CD8-positive, alpha-beta memory T cell (primary cell): ENCODE measurements at regions not wholly inside any gene's neighbourhood (a gene's known extent, or its start where the extent isn't known, plus 50 kb on each side); places are given as distances from the start of the nearest gene placed in this dataset.

Source experiments
- CTCF ChIA-PET: fragments of 350-600 bp; sonication (Branson Sonifier 250); formaldehyde crosslinking; loops from one replicate; lab custom pipeline; 2021; ENCODE audit warnings: antibody characterized with exemption; lab: Charles Lee
- POLR2A ChIA-PET: fragments of 350-600 bp; sonication (Branson Sonifier 250); formaldehyde crosslinking; loops from one replicate; lab custom pipeline; 2021; ENCODE audit warnings: antibody characterized with exemption; lab: Charles Lee
- DNase-seq, 5 donors: peaks; one replicate each; pipeline versions ENCODE4 v3.0.0 to v3.0.0-alpha.2; 2020 to 2022; ENCODE audit warnings: mixed read lengths in 1 of 5
- H3K27ac ChIP-seq: one replicate; pipeline ENCODE4 v1.7.0; 2013; ENCODE audit warnings: low read depth, mild to moderate bottlenecking, low read length, moderate library complexity
- H3K27me3 ChIP-seq: 2 replicates; pipeline ENCODE4 v1.7.0; 2013; ENCODE audit warnings: low read length, mild to moderate bottlenecking; ENCODE audit not compliant: insufficient read depth, poor library complexity, severe bottlenecking
- H3K36me3 ChIP-seq: 2 replicates; pipeline ENCODE4 v1.7.0; 2013; ENCODE audit warnings: mild to moderate bottlenecking, low read length, moderate library complexity; ENCODE audit not compliant: insufficient read depth
- H3K4me1 ChIP-seq: 2 replicates; pipeline ENCODE4 v1.7.0; 2013; ENCODE audit warnings: mild to moderate bottlenecking, low read length, moderate library complexity; ENCODE audit not compliant: insufficient read depth
- H3K4me3 ChIP-seq: 2 replicates; pipeline ENCODE4 v1.7.0; 2013; ENCODE audit warnings: mild to moderate bottlenecking, low read length
- H3K9me3 ChIP-seq: 2 replicates; pipeline ENCODE4 v1.7.0; 2013; ENCODE audit warnings: mild to moderate bottlenecking, low read length
- H3K27ac Mint-ChIP-seq, 8 donors: one replicate each; pipeline ENCODE4 v1.8.0; 2020 to 2021; ENCODE audit warnings: mixed read lengths in 8 of 8, mild to moderate bottlenecking in 6 of 8, inconsistent platforms in 3 of 8, moderate library complexity in 3 of 8
- H3K27me3 Mint-ChIP-seq, 2 donors: one replicate each; pipeline ENCODE4 v1.8.0; 2020 to 2021; ENCODE audit warnings: mixed read lengths in 2 of 2, mild to moderate bottlenecking in 1 of 2, moderate library complexity in 1 of 2
- H3K36me3 Mint-ChIP-seq, 3 donors: one replicate each; pipeline ENCODE4 v1.8.0; 2020 to 2021; ENCODE audit warnings: mixed read lengths in 3 of 3, inconsistent platforms in 1 of 3, mild to moderate bottlenecking in 1 of 3
- H3K4me1 Mint-ChIP-seq, 3 donors: one replicate each; pipeline ENCODE4 v1.8.0; 2020 to 2021; ENCODE audit warnings: mixed read lengths in 3 of 3, inconsistent platforms in 1 of 3, mild to moderate bottlenecking in 1 of 3
- H3K4me3 Mint-ChIP-seq, 7 donors: one replicate each; pipeline ENCODE4 v1.8.0; 2020 to 2021; ENCODE audit warnings: mixed read lengths in 7 of 7, mild to moderate bottlenecking in 6 of 7, moderate library complexity in 4 of 7, inconsistent platforms in 2 of 7
- H3K9me3 Mint-ChIP-seq, 5 donors: one replicate each; pipeline ENCODE4 v1.8.0; 2020 to 2022; ENCODE audit warnings: mixed read lengths in 5 of 5, mild to moderate bottlenecking in 3 of 5, moderate library complexity in 2 of 5, inconsistent platforms in 1 of 5

DNA sequence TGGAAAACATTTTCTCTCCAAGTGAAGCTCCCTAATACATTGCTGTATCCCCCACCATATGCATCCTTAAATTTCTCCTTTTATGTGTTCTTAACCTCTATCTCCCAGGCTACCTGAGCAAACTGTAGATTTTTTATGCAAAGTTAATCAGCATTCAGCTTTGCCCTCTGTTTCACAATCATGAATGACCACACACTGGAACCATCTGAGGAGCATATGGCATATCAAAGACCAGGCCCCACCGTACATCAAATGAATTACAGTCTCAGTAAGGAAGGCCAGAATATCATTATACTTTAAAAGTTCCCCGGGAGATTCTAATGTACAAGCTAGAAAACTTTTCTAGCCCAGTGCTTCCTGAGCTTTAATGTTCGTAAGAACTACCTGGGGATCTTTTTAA, 115.5 kb upstream of the NECTIN3 start:
- Histone ChIP-seq H3K4me1 (no peaks in the 10 kb centered on the region), H3K9me3 (no peaks in the 10 kb centered on the region), H3K27me3 (no peaks in the 10 kb centered on the region), H3K4me3 (no peak overlapping the region), H3K27ac (no peak overlapping the region), H3K36me3 (no peaks in the 10 kb centered on the region)
- CTCF ChIA-PET: no interaction called here
- H3K4me3 Mint-ChIP-seq: no peak overlapping the region
- no peaks in the 10 kb centered on the region for H3K36me3 Mint-ChIP-seq
- H3K27ac Mint-ChIP-seq: no peak overlapping the region
- POLR2A ChIA-PET: no interaction called here
- H3K27me3 Mint-ChIP-seq: peaks cover 0 to 5% of the 10 kb centered on the region in 2 donors
- no peak for DNase-seq
- H3K9me3 Mint-ChIP-seq: peaks cover 0 to 3% (median 2%) of the 10 kb centered on the region in 5 donors
- peaks cover 0 to 3% (median 0%) of the 10 kb centered on the region in 3 donors for H3K4me1 Mint-ChIP-seq

DNA sequence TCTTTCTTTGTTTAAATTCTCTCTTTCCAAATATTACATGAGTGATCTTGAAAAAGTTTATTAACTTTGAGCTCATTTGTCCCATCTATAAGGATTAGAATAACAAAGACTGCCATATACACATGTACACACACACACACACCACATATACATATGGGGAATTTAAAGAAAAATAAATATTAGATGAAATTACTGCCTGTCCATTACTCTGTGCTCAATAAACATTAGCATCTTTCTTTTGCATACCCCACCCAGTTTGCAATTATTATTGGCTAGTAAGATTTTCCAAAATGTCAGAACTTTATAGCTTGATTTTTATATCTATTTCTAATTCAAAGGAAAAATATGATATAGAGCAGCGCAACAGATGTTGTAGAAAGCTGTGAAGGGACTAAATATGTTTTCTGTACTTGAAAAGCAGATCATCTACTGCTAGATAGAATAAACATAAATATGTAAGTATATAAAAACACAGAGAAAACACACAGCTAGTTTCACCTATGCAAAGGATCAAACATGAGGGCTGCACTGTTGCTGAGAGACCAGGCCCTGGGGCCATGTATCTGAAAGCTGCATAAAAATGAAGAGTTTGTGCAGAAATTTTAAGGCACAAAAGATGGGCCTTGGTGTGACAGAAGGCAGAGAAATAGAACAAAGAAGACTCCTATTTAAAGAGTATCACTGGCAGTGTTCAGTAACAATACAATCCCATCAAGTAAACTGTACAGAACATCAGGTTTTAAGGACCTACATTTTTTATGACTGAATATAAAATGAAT, 114.2 kb upstream of the NECTIN3 start:
- H3K9me3 Mint-ChIP-seq: peaks cover 4 to 8% (median 6%) of the 10 kb centered on the region in 5 donors
- peaks cover 0 to 5% of the 10 kb centered on the region in 2 donors for H3K27me3 Mint-ChIP-seq
- Histone ChIP-seq H3K36me3 (no peaks in the 10 kb centered on the region), H3K4me1 (no peaks in the 10 kb centered on the region), H3K27me3 (no peaks in the 10 kb centered on the region), H3K9me3 (no peaks in the 10 kb centered on the region), H3K27ac (no peak overlapping the region), H3K4me3 (no peak overlapping the region)
- no peak overlapping the region for H3K4me3 Mint-ChIP-seq
- no peak for DNase-seq
- no peaks in the 10 kb centered on the region for H3K36me3 Mint-ChIP-seq
- ChIA-PET POLR2A (no interaction called here), CTCF (no interaction called here)
- H3K27ac Mint-ChIP-seq: no peak overlapping the region
- peaks cover 0 to 6% (median 0%) of the 10 kb centered on the region in 3 donors for H3K4me1 Mint-ChIP-seq

DNA sequence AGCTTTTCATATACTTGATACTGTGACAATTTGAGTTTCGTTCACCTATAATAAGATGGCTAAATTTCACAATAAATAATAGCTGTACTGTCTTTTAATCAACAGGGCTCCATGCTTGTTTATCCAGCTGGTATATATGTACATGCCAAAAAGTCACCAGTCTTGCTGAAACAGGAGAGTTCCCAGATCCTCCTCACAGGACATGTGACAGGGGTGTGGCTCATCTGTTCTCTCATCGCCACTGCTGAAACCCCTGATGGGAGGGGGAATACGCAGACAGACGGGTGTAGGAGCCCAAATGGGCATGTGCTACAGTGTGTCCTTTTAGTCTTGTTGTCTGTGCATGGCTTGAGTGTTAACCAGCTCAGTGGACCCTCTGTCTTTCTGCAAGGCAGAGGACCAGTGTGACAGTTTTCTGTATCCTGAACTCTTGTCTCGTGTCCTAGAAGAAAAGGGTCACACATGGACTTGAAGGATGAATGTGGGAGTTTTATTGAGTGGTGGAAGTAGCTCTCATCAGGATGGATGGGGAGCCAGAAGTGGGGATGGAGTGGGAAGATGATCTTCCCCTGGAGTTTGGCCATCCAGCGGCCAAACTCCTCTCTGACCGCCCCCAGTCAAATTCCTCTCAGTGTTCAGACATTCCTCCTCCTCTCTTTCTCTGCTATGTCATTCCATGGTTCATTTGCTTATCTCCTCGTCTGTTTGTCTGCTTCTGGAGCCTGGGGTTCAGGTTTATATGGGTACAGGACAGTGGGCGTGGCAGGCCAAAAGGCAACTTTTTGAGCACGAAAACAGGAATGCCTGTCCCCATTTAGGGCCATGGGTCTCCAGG, 113.1 kb upstream of the NECTIN3 start:
- no peaks in the 10 kb centered on the region for H3K36me3 Mint-ChIP-seq
- H3K9me3 Mint-ChIP-seq: peaks cover 6 to 14% (median 8%) of the 10 kb centered on the region in 5 donors
- POLR2A ChIA-PET: no interaction called here

DNA sequence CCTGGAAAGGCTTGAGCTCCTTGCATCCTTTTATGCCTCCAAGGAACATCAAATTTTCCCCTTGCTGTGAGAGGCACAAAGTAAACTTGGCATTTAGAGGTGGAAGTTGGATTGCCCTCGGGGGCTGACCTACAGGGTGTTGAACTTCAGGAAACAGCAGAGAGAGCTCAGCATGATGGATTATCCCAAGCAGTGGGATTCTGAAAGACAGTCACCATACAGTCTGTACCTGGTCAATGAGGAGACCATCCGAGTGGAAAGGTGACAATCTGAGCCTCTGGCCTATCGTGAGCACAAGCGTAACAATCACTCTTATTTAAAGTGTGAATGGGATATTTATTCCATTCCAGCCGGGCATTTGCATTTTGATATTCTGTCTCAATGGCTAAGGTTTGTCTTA, 105.6 kb upstream of the NECTIN3 start:
- no peak overlapping the region for H3K4me3 ChIP-seq
- ChIA-PET POLR2A (no interaction called here), CTCF (no interaction called here)
- Mint-ChIP-seq H3K4me1 (peaks cover 0 to 4% (median 0%) of the 10 kb centered on the region in 3 donors), H3K4me3 (no peak overlapping the region), H3K27me3 (peaks cover 6 to 22% of the 10 kb centered on the region in 2 donors), H3K27ac (no peak overlapping the region), H3K9me3 (peaks cover 11 to 33% (median 18%) of the 10 kb centered on the region in 5 donors), H3K36me3 (no peaks in the 10 kb centered on the region)
- H3K4me1 ChIP-seq: no peaks in the 10 kb centered on the region
- H3K9me3 ChIP-seq: no peaks in the 10 kb centered on the region
- DNase-seq: no peak
- H3K36me3 ChIP-seq: no peaks in the 10 kb centered on the region
- no peak overlapping the region for H3K27ac ChIP-seq
- H3K27me3 ChIP-seq: no peaks in the 10 kb centered on the region

More for the DNA sequence above, 113.1 kb upstream of the NECTIN3 start:
- Histone ChIP-seq H3K36me3 (no peaks in the 10 kb centered on the region), H3K27ac (no peak overlapping the region), H3K27me3 (no peaks in the 10 kb centered on the region), H3K4me1 (no peaks in the 10 kb centered on the region), H3K9me3 (no peaks in the 10 kb centered on the region), H3K4me3 (no peak overlapping the region)
- Mint-ChIP-seq H3K27me3 (peaks cover 0 to 5% of the 10 kb centered on the region in 2 donors), H3K27ac (no peak overlapping the region), H3K4me1 (peaks cover 0 to 6% (median 0%) of the 10 kb centered on the region in 3 donors), H3K4me3 (no peak overlapping the region)
- DNase-seq: no peak
- CTCF ChIA-PET: no interaction called here

DNA sequence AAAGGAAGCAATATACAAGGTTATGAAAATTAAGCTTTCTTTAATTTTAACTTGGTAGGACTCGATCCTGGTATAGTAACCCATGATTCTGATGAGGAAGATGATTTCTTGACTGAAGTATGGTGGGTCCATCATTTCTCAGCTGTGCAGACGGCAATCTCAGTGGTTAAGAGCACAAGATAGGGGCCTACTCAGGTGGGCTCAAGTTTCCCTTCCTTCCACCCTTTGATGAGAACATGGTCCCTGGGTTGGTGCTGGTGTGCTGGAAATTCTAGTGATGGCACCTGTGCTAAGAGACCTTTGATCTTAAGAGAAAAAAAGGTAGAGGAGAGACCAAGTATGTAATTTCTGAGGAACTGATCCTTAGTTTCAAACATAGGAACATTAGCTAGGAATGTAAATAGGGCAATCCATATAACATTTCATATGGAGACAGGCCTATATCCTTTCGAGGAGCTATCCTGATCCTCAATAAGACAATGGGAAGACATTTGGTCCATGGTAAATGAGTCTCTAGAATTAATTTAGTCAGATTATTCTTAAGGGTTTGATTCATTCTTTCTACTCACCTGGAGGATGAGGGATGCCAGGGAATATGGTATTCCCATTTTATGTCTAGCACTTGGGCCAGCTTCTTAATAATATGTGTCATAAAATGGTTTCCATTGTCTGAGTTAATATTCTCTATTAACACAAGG, 104.5 kb upstream of the NECTIN3 start:
- Mint-ChIP-seq H3K27me3 (peaks cover 5 to 27% of the 10 kb centered on the region in 2 donors), H3K4me1 (no peaks in the 10 kb centered on the region), H3K36me3 (no peaks in the 10 kb centered on the region), H3K4me3 (no peak overlapping the region), H3K9me3 (peaks cover 11 to 29% (median 15%) of the 10 kb centered on the region in 5 donors), H3K27ac (no peak overlapping the region)
- H3K36me3 ChIP-seq: no peaks in the 10 kb centered on the region
- DNase-seq: no peak
- H3K27me3 ChIP-seq: no peaks in the 10 kb centered on the region
- no peak overlapping the region for H3K4me3 ChIP-seq
- no peaks in the 10 kb centered on the region for H3K9me3 ChIP-seq
- POLR2A ChIA-PET: no interaction called here
- CTCF ChIA-PET: no interaction called here
- no peaks in the 10 kb centered on the region for H3K4me1 ChIP-seq
- H3K27ac ChIP-seq: no peak overlapping the region

DNA sequence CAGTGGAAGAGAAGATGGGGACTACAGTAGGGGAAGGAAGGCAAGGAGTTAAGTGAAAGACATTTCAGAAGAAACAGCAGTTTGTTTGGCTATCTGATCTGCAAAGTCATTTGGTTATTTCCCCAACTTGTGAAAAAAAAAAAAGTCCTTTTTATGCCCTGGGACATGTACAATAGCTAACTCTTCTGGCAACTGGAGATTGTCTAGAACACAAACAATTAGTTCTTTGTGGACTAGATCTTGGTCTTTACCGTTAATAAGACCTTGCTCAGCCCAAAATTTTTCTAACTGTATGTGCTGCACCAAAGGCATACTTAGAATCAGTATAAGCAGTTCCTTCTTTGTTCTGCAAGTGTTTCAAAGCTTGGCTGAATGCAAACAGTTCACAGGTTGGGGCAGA, 103.5 kb upstream of the NECTIN3 start:
- Mint-ChIP-seq H3K27ac (no peak overlapping the region), H3K36me3 (no peaks in the 10 kb centered on the region), H3K4me3 (no peak overlapping the region), H3K9me3 (peaks cover 6 to 22% (median 15%) of the 10 kb centered on the region in 5 donors), H3K27me3 (peaks cover 5 to 30% of the 10 kb centered on the region in 2 donors), H3K4me1 (peaks cover 0 to 2% (median under 1%) of the 10 kb centered on the region in 3 donors)
- Histone ChIP-seq H3K36me3 (no peaks in the 10 kb centered on the region), H3K27ac (no peak overlapping the region), H3K9me3 (no peaks in the 10 kb centered on the region), H3K27me3 (no peaks in the 10 kb centered on the region), H3K4me3 (no peak overlapping the region), H3K4me1 (no peaks in the 10 kb centered on the region)
- POLR2A ChIA-PET: no interaction called here
- CTCF ChIA-PET: no interaction called here
- no peak for DNase-seq

DNA sequence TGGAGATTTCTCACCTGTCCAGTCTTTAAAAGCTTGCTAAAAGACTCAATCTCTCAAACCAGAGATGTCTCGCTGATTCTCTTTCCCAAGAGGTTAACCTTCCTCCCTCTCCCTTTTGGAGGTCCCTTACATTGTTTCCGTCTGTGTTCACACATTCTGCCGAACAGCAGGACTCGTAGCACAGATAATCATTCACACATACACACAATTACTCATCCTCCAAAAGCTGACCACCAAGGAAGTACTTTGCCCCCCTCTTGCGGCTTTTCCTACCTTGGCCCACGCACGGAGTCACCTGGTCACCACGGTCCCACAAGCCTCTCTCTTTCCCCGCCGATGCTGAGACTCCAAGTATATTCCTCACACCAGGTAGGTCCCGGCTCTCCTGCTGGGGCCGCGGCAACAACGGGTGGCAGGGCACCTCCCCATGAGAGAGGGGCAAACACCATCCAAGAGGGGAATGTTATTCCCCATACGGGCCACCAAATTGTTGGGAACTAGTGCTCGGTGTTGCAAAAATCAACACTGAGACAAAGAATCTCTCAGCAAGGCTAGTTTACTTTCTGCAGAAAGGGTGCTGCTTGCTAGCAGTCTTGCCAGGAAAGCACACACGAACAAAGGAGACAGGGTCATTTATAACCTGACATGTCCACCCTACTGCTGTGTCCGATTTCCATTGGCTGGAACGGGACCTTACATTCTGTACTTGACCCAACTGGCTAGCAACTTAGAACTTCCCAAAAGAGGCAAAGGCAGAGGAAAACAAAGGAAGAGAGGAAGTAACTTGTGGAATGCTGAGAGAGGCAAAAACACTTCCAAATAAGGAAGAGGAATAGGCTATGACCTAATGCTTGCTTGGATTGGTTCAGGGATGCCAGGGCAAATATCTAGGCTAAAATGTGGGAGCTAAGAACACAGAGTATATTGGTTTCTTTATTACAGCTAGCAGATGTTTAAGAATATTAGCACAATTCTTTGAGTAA, 102.1 kb upstream of the NECTIN3 start:
- Histone ChIP-seq H3K4me3 (no peak overlapping the region), H3K27ac (no peak overlapping the region), H3K4me1 (no peaks in the 10 kb centered on the region), H3K27me3 (no peaks in the 10 kb centered on the region), H3K36me3 (no peaks in the 10 kb centered on the region), H3K9me3 (no peaks in the 10 kb centered on the region)
- ChIA-PET POLR2A (no interaction called here), CTCF (no interaction called here)
- no peak overlapping the region for H3K4me3 Mint-ChIP-seq
- H3K27ac Mint-ChIP-seq: peak overlapping the region in 1 of 8 donors; percentile 52
- peaks cover 7 to 38% of the 10 kb centered on the region in 2 donors for H3K27me3 Mint-ChIP-seq
- H3K36me3 Mint-ChIP-seq: no peaks in the 10 kb centered on the region
- H3K9me3 Mint-ChIP-seq: peaks cover under 1 to 14% (median 12%) of the 10 kb centered on the region in 5 donors
- no peak for DNase-seq
- H3K4me1 Mint-ChIP-seq: peaks cover 0 to 5% (median 2%) of the 10 kb centered on the region in 3 donors
